ENCODE measurements at regions not wholly inside any gene's neighbourhood (a gene's known extent, or its start where the extent isn't known, plus 50 kb on each side); places are given as distances from the start of the nearest gene placed in this dataset.

DNA sequence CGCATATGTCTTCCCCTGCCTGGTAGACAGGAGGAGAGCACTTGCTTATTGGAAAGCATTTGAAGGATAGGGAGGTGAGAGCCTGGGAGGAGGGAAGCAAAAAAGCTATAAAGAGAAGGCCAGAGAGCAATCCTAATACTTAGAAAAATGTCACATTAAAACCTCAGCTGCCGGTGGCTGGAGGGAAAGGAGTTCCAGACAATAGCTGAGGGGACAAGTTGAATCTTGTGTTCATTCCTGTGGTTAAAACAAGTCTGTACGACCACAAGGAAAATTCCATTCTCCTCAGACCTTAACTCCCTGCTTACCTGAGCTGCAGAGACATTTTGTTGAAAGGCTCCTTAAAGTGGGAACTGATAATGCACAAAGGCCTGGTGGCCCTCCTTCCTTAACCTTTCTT, 218.8 kb upstream of the CAMK1G start:
- TF ChIP-seq EP300 (IDR thresholded peaks at IDR 0.05) = no peak
- TF ChIP-seq POLR2A (IDR thresholded peaks at IDR 0.05) = no peak
- TF ChIP-seq, protein P1, sequence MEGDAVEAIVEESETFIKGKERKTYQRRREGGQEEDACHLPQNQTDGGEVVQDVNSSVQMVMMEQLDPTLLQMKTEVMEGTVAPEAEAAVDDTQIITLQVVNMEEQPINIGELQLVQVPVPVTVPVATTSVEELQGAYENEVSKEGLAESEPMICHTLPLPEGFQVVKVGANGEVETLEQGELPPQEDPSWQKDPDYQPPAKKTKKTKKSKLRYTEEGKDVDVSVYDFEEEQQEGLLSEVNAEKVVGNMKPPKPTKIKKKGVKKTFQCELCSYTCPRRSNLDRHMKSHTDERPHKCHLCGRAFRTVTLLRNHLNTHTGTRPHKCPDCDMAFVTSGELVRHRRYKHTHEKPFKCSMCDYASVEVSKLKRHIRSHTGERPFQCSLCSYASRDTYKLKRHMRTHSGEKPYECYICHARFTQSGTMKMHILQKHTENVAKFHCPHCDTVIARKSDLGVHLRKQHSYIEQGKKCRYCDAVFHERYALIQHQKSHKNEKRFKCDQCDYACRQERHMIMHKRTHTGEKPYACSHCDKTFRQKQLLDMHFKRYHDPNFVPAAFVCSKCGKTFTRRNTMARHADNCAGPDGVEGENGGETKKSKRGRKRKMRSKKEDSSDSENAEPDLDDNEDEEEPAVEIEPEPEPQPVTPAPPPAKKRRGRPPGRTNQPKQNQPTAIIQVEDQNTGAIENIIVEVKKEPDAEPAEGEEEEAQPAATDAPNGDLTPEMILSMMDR (IDR thresholded peaks at IDR 0.05) = no peak
